ENCODE measurements at regions not wholly inside any gene's neighbourhood (a gene's known extent, or its start where the extent isn't known, plus 50 kb on each side); places are given as distances from the start of the nearest gene placed in this dataset.
"Not testable (repeated sequence)": the region's sequence is repeated elsewhere in the genome, so short reads cannot be mapped to it uniquely, and the experiment has no call there.

GRCh38 chr16:32116080-32116479 lies 137.0 kb upstream of the TP53TG3D start:
- Mint-ChIP-seq H3K27me3 (peaks cover 2% of the 10 kb centered on the region), H3K27ac (no peak overlapping the region), H3K4me3 (peak overlapping the region; percentile 66), H3K4me1 (peaks cover 2% of the 10 kb centered on the region), H3K36me3 (ENCODE audit: low read depth) (no peaks in the 10 kb centered on the region), H3K9me3 (peaks cover 2% of the 10 kb centered on the region)
- intact Hi-C loops (cut with micrococcal nuclease) = no loop called here
- peak; percentile 12 for DNase-seq
- TF ChIP-seq, protein P1, sequence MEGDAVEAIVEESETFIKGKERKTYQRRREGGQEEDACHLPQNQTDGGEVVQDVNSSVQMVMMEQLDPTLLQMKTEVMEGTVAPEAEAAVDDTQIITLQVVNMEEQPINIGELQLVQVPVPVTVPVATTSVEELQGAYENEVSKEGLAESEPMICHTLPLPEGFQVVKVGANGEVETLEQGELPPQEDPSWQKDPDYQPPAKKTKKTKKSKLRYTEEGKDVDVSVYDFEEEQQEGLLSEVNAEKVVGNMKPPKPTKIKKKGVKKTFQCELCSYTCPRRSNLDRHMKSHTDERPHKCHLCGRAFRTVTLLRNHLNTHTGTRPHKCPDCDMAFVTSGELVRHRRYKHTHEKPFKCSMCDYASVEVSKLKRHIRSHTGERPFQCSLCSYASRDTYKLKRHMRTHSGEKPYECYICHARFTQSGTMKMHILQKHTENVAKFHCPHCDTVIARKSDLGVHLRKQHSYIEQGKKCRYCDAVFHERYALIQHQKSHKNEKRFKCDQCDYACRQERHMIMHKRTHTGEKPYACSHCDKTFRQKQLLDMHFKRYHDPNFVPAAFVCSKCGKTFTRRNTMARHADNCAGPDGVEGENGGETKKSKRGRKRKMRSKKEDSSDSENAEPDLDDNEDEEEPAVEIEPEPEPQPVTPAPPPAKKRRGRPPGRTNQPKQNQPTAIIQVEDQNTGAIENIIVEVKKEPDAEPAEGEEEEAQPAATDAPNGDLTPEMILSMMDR (IDR thresholded peaks at IDR 0.05) = no peak
- ChIA-PET POLR2A (no interaction called here), CTCF (no interaction called here)
- ATAC-seq (ENCODE audit: low read depth) = no peak

DNA sequence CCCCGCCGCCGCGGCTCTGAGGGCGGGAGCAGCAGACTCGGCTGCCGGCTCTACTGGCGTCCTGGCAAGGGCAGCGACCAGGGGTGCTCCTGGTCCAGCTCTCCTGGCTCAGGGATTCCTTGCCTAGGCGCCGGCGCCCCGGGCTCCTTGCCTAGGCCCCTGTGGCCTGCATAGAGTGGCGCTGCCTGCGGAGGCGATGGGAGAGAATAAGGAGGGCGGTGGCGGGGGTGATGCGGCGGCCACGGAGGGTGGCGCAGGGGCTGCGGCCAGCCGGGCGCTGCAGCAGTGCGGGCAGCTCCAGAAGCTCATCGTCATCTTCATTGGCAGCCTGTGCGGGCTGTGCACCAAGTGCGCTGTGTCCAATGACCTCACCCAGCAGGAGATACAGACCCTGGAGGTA lies 136.6 kb upstream of the TP53TG3D start:
- POLR2A ChIA-PET; DNase-seq; H3K9me3 Mint-ChIP-seq; H3K4me1 Mint-ChIP-seq; H3K27me3 Mint-ChIP-seq; intact Hi-C loops (cut with micrococcal nuclease); H3K36me3 Mint-ChIP-seq (ENCODE audit: low read depth); CTCF ChIA-PET; ATAC-seq (ENCODE audit: low read depth); H3K27ac Mint-ChIP-seq: not testable (repeated sequence)
- peak overlapping the region; percentile 66 for H3K4me3 Mint-ChIP-seq

DNA sequence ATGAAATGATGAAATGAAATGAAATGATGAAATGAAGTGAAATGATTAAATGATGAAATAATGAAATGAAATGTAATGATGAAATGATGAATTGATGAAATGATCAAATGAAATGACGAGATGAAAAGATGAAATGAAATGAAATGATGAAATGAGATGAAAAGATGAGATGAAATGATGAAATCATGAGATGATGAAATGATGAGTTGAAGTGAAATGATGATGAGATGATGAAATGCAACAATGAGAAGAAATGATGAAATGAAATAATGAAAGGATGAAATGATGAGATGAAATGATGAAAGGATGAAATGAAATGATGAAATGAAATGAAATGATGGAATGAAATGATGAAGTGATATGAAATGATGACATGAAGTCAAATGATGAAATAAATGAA lies 132.7 kb upstream of the TP53TG3D start:
- ATAC-seq (ENCODE audit: low read depth); H3K27me3 Mint-ChIP-seq; H3K4me1 Mint-ChIP-seq; intact Hi-C loops (cut with micrococcal nuclease); H3K27ac Mint-ChIP-seq; DNase-seq; H3K9me3 Mint-ChIP-seq; H3K4me3 Mint-ChIP-seq; POLR2A ChIA-PET; H3K36me3 Mint-ChIP-seq (ENCODE audit: low read depth); CTCF ChIA-PET: not testable (repeated sequence)

GRCh38 chr16:32120779-32121178 lies 132.3 kb upstream of the TP53TG3D start:
- H3K36me3 Mint-ChIP-seq (ENCODE audit: low read depth); H3K4me3 Mint-ChIP-seq; ATAC-seq (ENCODE audit: low read depth); intact Hi-C loops (cut with micrococcal nuclease); DNase-seq; POLR2A ChIA-PET; H3K27ac Mint-ChIP-seq; H3K9me3 Mint-ChIP-seq; CTCF ChIA-PET; H3K27me3 Mint-ChIP-seq; H3K4me1 Mint-ChIP-seq: not testable (repeated sequence)

- H3K9me3 Mint-ChIP-seq; POLR2A ChIA-PET; H3K27me3 Mint-ChIP-seq; H3K27ac Mint-ChIP-seq; H3K4me3 Mint-ChIP-seq; H3K36me3 Mint-ChIP-seq (ENCODE audit: low read depth); ATAC-seq (ENCODE audit: low read depth); intact Hi-C loops (cut with micrococcal nuclease); CTCF ChIA-PET; H3K4me1 Mint-ChIP-seq; DNase-seq: not testable (repeated sequence)
These were observed 131.7 kb upstream of the TP53TG3D start for GRCh38 chr16:32121273-32121900.

DNA sequence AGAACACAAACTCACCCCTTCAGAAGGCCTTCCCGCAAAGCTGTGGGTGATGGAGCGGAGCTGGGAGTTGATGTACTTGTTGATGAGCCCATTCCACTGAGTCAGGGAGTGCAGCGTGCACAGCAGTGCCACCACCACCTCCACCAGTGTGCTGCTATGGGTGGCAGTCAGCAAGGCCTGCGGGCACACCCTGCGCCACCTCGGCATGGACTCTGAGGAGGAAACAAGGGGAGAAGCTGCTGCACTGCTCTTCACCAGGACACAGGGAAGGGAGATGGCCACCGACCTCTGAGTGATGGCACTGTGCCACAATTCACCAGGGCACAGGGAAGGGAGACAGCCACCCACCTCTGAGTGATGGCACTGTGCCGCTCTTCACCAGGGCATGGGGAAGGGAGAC lies 100.7 kb upstream of the TP53TG3D start:
- H3K36me3 Mint-ChIP-seq (ENCODE audit: low read depth); ATAC-seq (ENCODE audit: low read depth); H3K27ac Mint-ChIP-seq; H3K9me3 Mint-ChIP-seq; intact Hi-C loops (cut with micrococcal nuclease); CTCF ChIA-PET; H3K4me1 Mint-ChIP-seq; POLR2A ChIA-PET; H3K4me3 Mint-ChIP-seq; DNase-seq; H3K27me3 Mint-ChIP-seq: not testable (repeated sequence)

DNA sequence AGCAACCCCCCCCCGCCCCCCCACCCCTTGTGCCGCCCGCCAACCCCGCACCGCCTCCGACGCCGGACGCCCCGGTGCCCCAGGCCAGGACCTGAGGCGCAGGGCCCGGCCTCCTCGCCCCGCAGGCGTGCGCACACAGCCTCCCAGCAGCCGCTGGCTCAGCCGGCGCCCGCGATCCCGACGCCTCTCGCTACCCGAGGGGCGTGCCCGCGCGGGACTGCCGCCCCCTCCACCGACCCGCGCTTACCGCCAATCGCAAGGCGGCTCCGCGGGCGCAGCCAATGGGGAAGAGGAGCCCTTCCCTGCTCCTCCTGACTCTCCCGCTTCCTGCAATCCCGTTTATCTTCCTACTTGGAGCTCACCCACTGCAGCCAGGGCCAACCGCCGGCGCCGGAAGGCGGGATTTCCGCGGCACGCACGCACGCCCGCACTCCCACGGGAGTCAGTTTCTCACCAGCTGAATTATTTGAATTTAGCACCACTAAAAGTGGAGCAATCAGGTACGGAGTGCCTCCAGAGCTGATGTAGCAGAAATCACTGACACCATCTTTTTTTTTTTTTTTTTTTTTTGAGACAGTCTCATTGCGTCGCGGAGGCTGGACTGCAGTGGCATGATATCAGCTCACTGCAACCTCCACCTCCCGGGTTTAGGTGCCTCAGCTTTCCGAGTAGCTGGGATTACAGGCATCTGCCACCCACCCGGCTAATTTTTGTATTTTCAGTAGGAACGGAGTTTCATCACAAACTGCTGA lies 65.0 kb upstream of the TP53TG3D start:
- DNase-seq; POLR2A ChIA-PET; H3K27ac Mint-ChIP-seq; H3K4me3 Mint-ChIP-seq; H3K9me3 Mint-ChIP-seq; H3K4me1 Mint-ChIP-seq; ATAC-seq (ENCODE audit: low read depth); H3K27me3 Mint-ChIP-seq; H3K36me3 Mint-ChIP-seq (ENCODE audit: low read depth); intact Hi-C loops (cut with micrococcal nuclease); CTCF ChIA-PET: not testable (repeated sequence)

- not testable (repeated sequence) for ATAC-seq (ENCODE audit: low read depth); H3K9me3 Mint-ChIP-seq
These were observed 50.5 kb upstream of the TP53TG3D start for GRCh38 chr16:32202585-32202984.

More at GRCh38 chr16:32202585-32202984, 50.5 kb upstream of the TP53TG3D start:
- POLR2A ChIA-PET; CTCF ChIA-PET; H3K4me3 Mint-ChIP-seq; H3K4me1 Mint-ChIP-seq; H3K36me3 Mint-ChIP-seq (ENCODE audit: low read depth); DNase-seq; H3K27me3 Mint-ChIP-seq; H3K27ac Mint-ChIP-seq; intact Hi-C loops (cut with micrococcal nuclease): not testable (repeated sequence)
